PC-9 (cell line): ENCODE measurements at regions not wholly inside any gene's neighbourhood (a gene's known extent, or its start where the extent isn't known, plus 50 kb on each side); places are given as distances from the start of the nearest gene placed in this dataset.

Source experiments
- CTCF ChIP-seq: fragments of 200-600 bp; sonication (generic); conservative IDR thresholded peaks from 2 replicates; pipeline ENCODE4 v1.6.1; 2017; ENCODE audit warnings: mixed run types, antibody characterized with exemption, mild to moderate bottlenecking, moderate library complexity
- EZH2 ChIP-seq: fragments of 200-600 bp; sonication (generic); IDR thresholded peaks from 2 replicates; pipeline ENCODE4 v1.8.0; 2017; ENCODE audit warnings: antibody characterized with exemption, low read depth

DNA sequence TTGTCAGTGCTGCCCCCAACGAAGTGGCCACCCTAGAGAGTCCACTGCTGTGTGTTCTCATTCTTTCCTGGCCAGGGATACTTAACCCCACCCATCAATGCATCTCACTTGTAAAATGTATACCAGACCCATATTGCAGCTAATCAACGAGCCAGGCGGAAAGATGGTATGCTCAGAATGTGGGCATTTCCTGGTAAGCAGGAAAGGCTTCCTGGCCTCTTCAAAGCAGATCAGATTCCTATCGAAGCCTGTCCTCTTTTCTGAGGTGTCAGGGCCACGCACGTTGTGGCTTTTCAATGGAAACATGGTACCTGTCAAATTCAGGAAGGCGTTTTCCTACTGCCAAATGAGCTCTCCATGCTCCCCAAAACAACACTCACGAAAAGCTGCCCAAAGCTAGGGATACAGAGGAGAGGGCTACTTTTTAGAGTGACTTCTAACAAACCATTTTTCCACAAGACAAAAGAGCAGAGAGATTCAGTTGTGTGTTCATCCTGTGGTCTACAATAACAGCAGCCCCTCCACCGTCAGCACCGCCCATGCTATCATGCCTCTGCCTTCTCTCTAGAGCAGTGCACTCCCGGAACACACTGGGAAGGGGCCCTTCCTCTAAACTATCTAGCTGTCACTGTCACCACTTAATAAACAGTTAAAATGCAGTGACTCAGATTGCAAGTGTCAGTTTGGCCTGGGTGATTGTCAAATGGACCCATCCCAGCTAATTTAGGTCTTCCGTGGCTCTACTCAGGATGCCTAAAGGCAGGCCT, 535.1 kb downstream of the RNF144A start:
- TF ChIP-seq CTCF (no peak), EZH2 (no peak)
